KMS-11 (cell line): ENCODE measurements at regions not wholly inside any gene's neighbourhood (a gene's known extent, or its start where the extent isn't known, plus 50 kb on each side); places are given as distances from the start of the nearest gene placed in this dataset.

Source experiments
- H2AFZ ChIP-seq: fragments of 200-600 bp; sonication (generic); 2 replicates; pipeline ENCODE4 v1.6.1; 2016; ENCODE audit warnings: antibody characterized with exemption, mixed run types, low read depth
- H3K27ac ChIP-seq: fragments of 200-600 bp; sonication (generic); 2 replicates; pipeline ENCODE4 v1.6.1; 2016; ENCODE audit warnings: mild to moderate bottlenecking, mixed run types
- H3K27me3 ChIP-seq: fragments of 200-600 bp; sonication (generic); 2 replicates; pipeline ENCODE4 v1.6.1; 2017; ENCODE audit warnings: mild to moderate bottlenecking, low read depth, mixed run types, moderate library complexity; ENCODE audit not compliant: insufficient read depth
- H3K36me3 ChIP-seq: fragments of 200-600 bp; sonication (generic); 2 replicates; pipeline ENCODE4 v1.6.1; 2017; ENCODE audit warnings: mild to moderate bottlenecking, mixed run types; ENCODE audit not compliant: insufficient read depth
- H3K4me1 ChIP-seq: fragments of 200-600 bp; sonication (generic); 2 replicates; pipeline ENCODE4 v1.6.1; 2016; ENCODE audit warnings: mild to moderate bottlenecking, low read depth, mixed run types; ENCODE audit not compliant: poor library complexity, severe bottlenecking
- H3K4me2 ChIP-seq: fragments of 200-600 bp; sonication (generic); 2 replicates; pipeline ENCODE4 v1.7.0; 2016; ENCODE audit warnings: mild to moderate bottlenecking, mixed run types
- H3K4me3 ChIP-seq: fragments of 200-600 bp; sonication (generic); IDR thresholded peaks from 2 replicates; pipeline ENCODE4 v1.6.1; 2017; ENCODE audit warnings: low read depth, low read length, mixed read lengths; ENCODE audit not compliant: insufficient read depth
- H3K79me2 ChIP-seq: fragments of 200-600 bp; sonication (generic); 2 replicates; pipeline ENCODE4 v1.6.1; 2016; ENCODE audit warnings: low read depth, mixed run types; ENCODE audit not compliant: insufficient read depth
- H3K9ac ChIP-seq: fragments of 200-600 bp; sonication (generic); 2 replicates; pipeline ENCODE4 v1.6.1; 2016; ENCODE audit warnings: mild to moderate bottlenecking, mixed run types
- H4K20me1 ChIP-seq: fragments of 200-600 bp; sonication (generic); 2 replicates; pipeline ENCODE4 v1.6.1; 2016; ENCODE audit warnings: mild to moderate bottlenecking, mixed run types; ENCODE audit not compliant: insufficient read depth
- TF ChIP-seq, protein P1 (sequence below): fragments of 200-600 bp; sonication (generic); conservative IDR thresholded peaks from 2 replicates; pipeline ENCODE4 v1.6.1; 2017; ENCODE audit warnings: low read depth, mild to moderate bottlenecking, antibody characterized with exemption, low read length, moderate library complexity, mixed read lengths

DNA sequence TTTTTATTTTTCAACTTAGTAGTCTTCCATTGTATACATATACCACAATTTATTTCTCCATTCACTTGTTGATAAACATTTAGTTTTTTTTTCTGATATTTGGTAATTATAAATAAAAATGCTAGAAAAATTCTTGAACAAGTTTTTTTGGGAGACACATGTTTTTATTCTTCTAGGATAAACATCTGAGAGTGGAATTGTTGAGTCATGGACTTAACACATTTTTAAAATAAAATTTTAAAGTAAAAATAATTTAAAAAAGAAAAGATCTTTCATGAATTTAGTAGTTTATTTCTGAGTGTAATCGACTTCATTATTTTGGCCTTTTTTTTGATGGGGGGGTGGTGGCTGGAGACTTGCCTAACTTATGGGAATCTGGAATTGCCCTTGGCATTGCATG, 391.1 kb downstream of the KCNJ2 start:
- no peak overlapping the region for H3K9ac ChIP-seq
- TF ChIP-seq, protein P1, sequence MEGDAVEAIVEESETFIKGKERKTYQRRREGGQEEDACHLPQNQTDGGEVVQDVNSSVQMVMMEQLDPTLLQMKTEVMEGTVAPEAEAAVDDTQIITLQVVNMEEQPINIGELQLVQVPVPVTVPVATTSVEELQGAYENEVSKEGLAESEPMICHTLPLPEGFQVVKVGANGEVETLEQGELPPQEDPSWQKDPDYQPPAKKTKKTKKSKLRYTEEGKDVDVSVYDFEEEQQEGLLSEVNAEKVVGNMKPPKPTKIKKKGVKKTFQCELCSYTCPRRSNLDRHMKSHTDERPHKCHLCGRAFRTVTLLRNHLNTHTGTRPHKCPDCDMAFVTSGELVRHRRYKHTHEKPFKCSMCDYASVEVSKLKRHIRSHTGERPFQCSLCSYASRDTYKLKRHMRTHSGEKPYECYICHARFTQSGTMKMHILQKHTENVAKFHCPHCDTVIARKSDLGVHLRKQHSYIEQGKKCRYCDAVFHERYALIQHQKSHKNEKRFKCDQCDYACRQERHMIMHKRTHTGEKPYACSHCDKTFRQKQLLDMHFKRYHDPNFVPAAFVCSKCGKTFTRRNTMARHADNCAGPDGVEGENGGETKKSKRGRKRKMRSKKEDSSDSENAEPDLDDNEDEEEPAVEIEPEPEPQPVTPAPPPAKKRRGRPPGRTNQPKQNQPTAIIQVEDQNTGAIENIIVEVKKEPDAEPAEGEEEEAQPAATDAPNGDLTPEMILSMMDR: no peak
- no peak overlapping the region for H3K4me2 ChIP-seq
- H4K20me1 ChIP-seq: no peaks in the 10 kb centered on the region
- H3K36me3 ChIP-seq: no peaks in the 10 kb centered on the region
- H3K27me3 ChIP-seq: no peaks in the 10 kb centered on the region
- no peak overlapping the region for H3K27ac ChIP-seq
- no peak overlapping the region for H2AFZ ChIP-seq
- H3K4me1 ChIP-seq: peaks cover 13% of the 10 kb centered on the region
- H3K79me2 ChIP-seq: no peaks in the 10 kb centered on the region
- H3K4me3 ChIP-seq: no peak overlapping the region

DNA sequence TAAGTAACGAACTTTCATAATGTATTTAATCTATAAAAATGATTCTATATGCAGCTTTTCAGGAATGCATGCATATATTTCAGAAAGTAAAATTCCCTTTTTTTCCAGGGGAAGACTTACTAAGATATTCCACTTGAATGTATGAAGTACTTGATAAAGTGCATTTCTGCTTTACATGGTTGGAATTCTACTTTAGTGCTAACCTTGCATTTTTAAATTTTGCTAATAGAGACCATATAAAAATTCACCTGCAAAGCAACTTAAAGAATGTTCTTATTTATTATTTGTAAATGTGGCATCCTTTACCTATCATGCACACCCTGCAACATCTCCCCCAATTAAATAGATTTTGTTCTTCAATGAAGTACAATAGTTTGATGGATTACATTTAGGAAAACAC, 392.8 kb downstream of the KCNJ2 start:
- H3K27me3 ChIP-seq: no peaks in the 10 kb centered on the region
- H3K4me3 ChIP-seq: no peak overlapping the region
- peaks cover 13% of the 10 kb centered on the region for H3K4me1 ChIP-seq
- TF ChIP-seq, protein P1: no peak
- H4K20me1 ChIP-seq: no peaks in the 10 kb centered on the region
- H3K4me2 ChIP-seq: no peak overlapping the region
- H3K79me2 ChIP-seq: no peaks in the 10 kb centered on the region
- no peak overlapping the region for H3K9ac ChIP-seq
- H3K27ac ChIP-seq: no peak overlapping the region
- no peak overlapping the region for H2AFZ ChIP-seq
- H3K36me3 ChIP-seq: no peaks in the 10 kb centered on the region

DNA sequence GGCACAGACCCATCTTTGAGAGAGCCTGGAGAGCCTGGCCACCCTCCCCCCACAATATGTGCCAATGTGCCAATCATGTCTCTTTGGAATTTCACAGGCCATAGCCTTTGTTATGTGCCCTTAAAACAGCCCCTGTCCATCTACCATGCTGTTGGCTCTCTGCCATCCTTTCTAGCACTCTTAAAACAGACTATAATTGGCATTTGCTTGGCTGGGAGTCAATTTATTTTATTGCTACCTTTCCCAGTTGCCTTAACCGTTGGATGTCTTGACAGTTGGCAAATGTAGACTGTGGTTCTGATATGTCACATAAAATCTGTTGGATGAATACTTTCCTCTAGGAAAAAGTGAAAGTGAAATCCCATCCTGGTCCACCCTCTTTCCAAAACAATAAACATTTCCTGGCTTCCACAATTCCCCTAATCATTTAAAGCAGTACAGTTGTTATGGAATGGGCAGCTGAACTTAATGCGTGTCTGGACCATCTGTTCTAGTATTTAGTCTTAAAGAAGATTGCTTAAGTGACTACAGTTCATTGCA, 394.0 kb downstream of the KCNJ2 start:
- Histone ChIP-seq H3K4me2 (no peak overlapping the region), H2AFZ (no peak overlapping the region), H3K79me2 (no peaks in the 10 kb centered on the region), H3K27me3 (no peaks in the 10 kb centered on the region), H3K4me1 (peaks cover 13% of the 10 kb centered on the region), H3K9ac (no peak overlapping the region), H3K36me3 (no peaks in the 10 kb centered on the region), H3K4me3 (no peak overlapping the region), H3K27ac (no peak overlapping the region), H4K20me1 (no peaks in the 10 kb centered on the region)
- TF ChIP-seq, protein P1: no peak

DNA sequence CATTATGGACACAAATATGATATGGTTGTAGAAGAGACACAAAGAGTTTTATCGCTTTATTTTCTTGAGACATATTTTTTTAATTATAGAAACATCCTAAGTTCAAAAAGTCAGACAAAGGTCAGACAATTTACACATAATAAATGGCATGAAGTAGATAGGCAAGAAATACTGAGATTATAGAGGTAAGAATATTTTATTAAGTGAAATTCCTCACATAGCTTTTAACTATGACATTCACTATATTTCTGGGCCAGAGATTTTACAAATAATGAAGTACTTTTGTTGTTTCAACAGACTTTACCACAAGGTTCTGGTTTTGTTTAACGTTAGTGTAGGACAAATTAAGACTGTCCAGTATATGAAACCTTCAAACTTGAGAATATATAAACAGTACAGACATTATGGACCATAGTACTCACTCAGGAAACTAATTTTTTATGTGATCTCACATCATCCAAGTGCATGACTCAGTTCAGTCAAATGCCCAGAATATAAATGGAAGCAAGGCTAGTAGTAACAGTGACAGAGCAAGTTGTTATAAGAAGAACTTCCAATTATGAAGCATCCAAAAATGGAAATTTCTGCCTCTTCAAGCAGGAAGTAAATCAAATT, 394.8 kb downstream of the KCNJ2 start:
- Histone ChIP-seq H3K4me3 (no peak overlapping the region), H3K4me1 (peaks cover 13% of the 10 kb centered on the region), H3K4me2 (no peak overlapping the region), H3K27me3 (no peaks in the 10 kb centered on the region), H2AFZ (no peak overlapping the region), H4K20me1 (no peaks in the 10 kb centered on the region), H3K79me2 (no peaks in the 10 kb centered on the region), H3K36me3 (no peaks in the 10 kb centered on the region), H3K9ac (no peak overlapping the region), H3K27ac (no peak overlapping the region)
- TF ChIP-seq, protein P1: no peak
